ENCODE measurements at regions not wholly inside any gene's neighbourhood (a gene's known extent, or its start where the extent isn't known, plus 50 kb on each side); places are given as distances from the start of the nearest gene placed in this dataset.

DNA sequence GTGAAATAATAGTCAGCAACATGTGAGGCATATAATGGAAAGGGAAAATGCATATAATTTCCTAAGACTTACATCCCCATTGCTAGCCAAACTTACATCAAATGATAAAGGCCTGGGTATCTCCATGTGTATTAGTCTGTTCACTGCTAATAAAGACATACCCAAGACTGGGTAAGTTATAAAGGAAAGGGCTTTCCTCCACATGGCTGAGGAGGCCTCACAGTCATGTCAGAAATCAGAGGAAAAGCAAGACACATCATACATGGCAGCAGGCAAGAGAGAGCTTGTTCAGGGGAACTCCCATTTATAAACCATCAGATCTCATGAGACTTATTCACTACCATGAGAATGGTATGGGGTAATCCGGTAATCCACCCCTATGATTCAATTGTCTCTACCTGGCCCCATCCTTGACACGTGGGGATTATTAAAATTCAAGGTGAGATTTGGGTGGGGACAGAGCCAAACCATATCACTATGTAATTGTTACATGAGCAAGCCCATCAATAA, 161.5 kb upstream of the SAMSN1 start:
- no peaks in the 10 kb centered on the region for H3K9me2 ChIP-seq (replicated peaks; ENCODE audit: insufficient read depth)
- H3K4me3 ChIP-seq: no peak overlapping the region
- H3K79me2 ChIP-seq: no peaks in the 10 kb centered on the region
- TF ChIP-seq, protein P1, sequence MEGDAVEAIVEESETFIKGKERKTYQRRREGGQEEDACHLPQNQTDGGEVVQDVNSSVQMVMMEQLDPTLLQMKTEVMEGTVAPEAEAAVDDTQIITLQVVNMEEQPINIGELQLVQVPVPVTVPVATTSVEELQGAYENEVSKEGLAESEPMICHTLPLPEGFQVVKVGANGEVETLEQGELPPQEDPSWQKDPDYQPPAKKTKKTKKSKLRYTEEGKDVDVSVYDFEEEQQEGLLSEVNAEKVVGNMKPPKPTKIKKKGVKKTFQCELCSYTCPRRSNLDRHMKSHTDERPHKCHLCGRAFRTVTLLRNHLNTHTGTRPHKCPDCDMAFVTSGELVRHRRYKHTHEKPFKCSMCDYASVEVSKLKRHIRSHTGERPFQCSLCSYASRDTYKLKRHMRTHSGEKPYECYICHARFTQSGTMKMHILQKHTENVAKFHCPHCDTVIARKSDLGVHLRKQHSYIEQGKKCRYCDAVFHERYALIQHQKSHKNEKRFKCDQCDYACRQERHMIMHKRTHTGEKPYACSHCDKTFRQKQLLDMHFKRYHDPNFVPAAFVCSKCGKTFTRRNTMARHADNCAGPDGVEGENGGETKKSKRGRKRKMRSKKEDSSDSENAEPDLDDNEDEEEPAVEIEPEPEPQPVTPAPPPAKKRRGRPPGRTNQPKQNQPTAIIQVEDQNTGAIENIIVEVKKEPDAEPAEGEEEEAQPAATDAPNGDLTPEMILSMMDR (IDR thresholded peaks at IDR 0.05; ENCODE audit: poor library complexity): no peak
- TF ChIP-seq EZH2phosphoT487 (IDR thresholded peaks at IDR 0.05; ENCODE audit: low read depth, severe bottlenecking, unreplicated experiment): no peak
- TF ChIP-seq EZH2 (IDR thresholded peaks at IDR 0.05; ENCODE audit: borderline replicate concordance): no peak
- H3K4me2 ChIP-seq: no peak overlapping the region
- H3K36me3 ChIP-seq (replicated peaks; ENCODE audit: insufficient read depth, low read depth): no peaks in the 10 kb centered on the region
- H3K27ac ChIP-seq: no peak overlapping the region
- no peaks in the 10 kb centered on the region for H3K27me3 ChIP-seq
- no peak for DNase-seq (ENCODE audit: low spot score)
- H3K9me3 ChIP-seq (ENCODE audit: low read depth): no peaks in the 10 kb centered on the region
- H3K4me1 ChIP-seq (ENCODE audit: insufficient read depth): no peaks in the 10 kb centered on the region
- WGBS (ENCODE audit: low lambda C conversion rate, missing lambda C conversion rate): 90% methylated on average over 2 of the region's 2 CpGs
- H4K20me1 ChIP-seq (ENCODE audit: insufficient read depth, poor library complexity, severe bottlenecking): no peaks in the 10 kb centered on the region
- H2AFZ ChIP-seq: no peak overlapping the region

DNA sequence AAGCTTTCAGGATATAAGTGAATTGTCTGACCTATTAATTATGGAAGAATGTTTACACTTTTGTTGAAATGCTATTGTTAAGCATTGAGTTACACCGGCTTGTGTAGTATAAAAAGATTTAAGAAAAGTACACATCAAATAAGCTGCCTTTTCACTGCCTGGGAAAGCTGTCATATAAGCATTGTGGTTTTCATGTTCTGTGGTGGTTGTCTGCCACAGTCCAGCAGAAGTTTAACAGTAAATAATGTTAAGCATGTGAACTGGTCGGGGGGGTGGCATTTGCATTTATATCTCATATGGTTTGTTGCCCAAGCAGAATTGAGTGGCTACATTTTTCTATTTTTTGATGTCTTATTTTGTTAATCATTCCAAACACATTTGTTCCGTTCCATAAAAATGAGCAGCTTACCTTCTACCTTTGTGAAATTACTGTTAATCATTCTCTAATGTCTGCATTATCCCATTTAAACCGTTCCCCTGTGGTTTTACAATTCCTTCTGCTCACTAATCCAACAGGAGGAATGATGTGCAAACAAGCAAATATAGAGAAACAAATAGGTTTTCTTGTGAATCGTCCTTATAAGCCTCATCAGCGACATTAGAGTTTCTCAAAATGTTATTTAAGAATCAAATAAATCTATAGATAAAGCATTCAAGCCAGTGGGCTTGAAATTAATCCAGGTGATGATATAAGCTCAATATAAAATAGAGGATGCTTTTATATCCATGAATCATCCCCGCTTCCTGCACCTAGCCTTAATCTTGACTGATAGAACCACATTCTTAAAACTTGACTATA, 160.8 kb upstream of the SAMSN1 start:
- H3K27ac ChIP-seq: no peak overlapping the region
- WGBS (ENCODE audit: low lambda C conversion rate, missing lambda C conversion rate): 63% methylated on average over 7 of the region's 7 CpGs
- no peaks in the 10 kb centered on the region for H3K27me3 ChIP-seq
- no peaks in the 10 kb centered on the region for H3K4me1 ChIP-seq (ENCODE audit: insufficient read depth)
- no peaks in the 10 kb centered on the region for H4K20me1 ChIP-seq (ENCODE audit: insufficient read depth, poor library complexity, severe bottlenecking)
- no peak overlapping the region for H3K4me3 ChIP-seq
- H3K4me2 ChIP-seq: peak overlapping the region; percentile 2
- no peaks in the 10 kb centered on the region for H3K9me3 ChIP-seq (ENCODE audit: low read depth)
- no peaks in the 10 kb centered on the region for H3K79me2 ChIP-seq
- H3K36me3 ChIP-seq (replicated peaks; ENCODE audit: insufficient read depth, low read depth): no peaks in the 10 kb centered on the region
- no peak for DNase-seq (ENCODE audit: low spot score)
- H3K9me2 ChIP-seq (replicated peaks; ENCODE audit: insufficient read depth): no peaks in the 10 kb centered on the region
- TF ChIP-seq, protein P1 (IDR thresholded peaks at IDR 0.05; ENCODE audit: poor library complexity): no peak
- TF ChIP-seq EZH2 (IDR thresholded peaks at IDR 0.05; ENCODE audit: borderline replicate concordance): no peak
- no peak for TF ChIP-seq EZH2phosphoT487 (IDR thresholded peaks at IDR 0.05; ENCODE audit: low read depth, severe bottlenecking, unreplicated experiment)
- H2AFZ ChIP-seq: no peak overlapping the region

GRCh38 chr21:14699433-14700407, 153.6 kb upstream of the SAMSN1 start:
- Histone ChIP-seq H3K36me3 (replicated peaks; ENCODE audit: insufficient read depth, low read depth) (no peaks in the 10 kb centered on the region), H3K9me2 (replicated peaks; ENCODE audit: insufficient read depth) (no peaks in the 10 kb centered on the region), H3K4me2 (peak overlapping the region; percentile 13), H3K27ac (peak overlapping the region; percentile 87), H3K79me2 (no peaks in the 10 kb centered on the region), H3K27me3 (no peaks in the 10 kb centered on the region), H3K9me3 (ENCODE audit: low read depth) (no peaks in the 10 kb centered on the region), H3K4me3 (no peak overlapping the region), H4K20me1 (ENCODE audit: insufficient read depth, poor library complexity, severe bottlenecking) (no peaks in the 10 kb centered on the region), H3K4me1 (ENCODE audit: insufficient read depth) (peaks cover 7% of the 10 kb centered on the region), H2AFZ (no peak overlapping the region)
- WGBS (ENCODE audit: low lambda C conversion rate, missing lambda C conversion rate): 64% methylated on average over 3 of the region's 3 CpGs
- TF ChIP-seq EZH2 (IDR thresholded peaks at IDR 0.05; ENCODE audit: borderline replicate concordance): no peak
- TF ChIP-seq, protein P1 (IDR thresholded peaks at IDR 0.05; ENCODE audit: poor library complexity): no peak
- TF ChIP-seq EZH2phosphoT487 (IDR thresholded peaks at IDR 0.05; ENCODE audit: low read depth, severe bottlenecking, unreplicated experiment): no peak
- peak; percentile 32 for DNase-seq (ENCODE audit: low spot score)

All from hepatocyte (in vitro differentiated cells).